Gastrocnemius medialis (tissue), 4 donors: ENCODE measurements at regions not wholly inside any gene's neighbourhood (a gene's known extent, or its start where the extent isn't known, plus 50 kb on each side); places are given as distances from the start of the nearest gene placed in this dataset.

Experiments used
- CTCF ChIP-seq, 5 experiments: fragments of 450-650 bp in 3 of 5; fragments of 200-600 bp in 2 of 5; sonication (generic) in 2 of 5; IDR thresholded peaks in 4 of 5; conservative IDR thresholded peaks in 1 of 5; 1 replicate in 4 of 5; 2 replicates in 1 of 5; pipeline ENCODE4 v1.5.1; 2016 to 2019; ENCODE audit warnings: antibody characterized with exemption in 5 of 5, mild to moderate bottlenecking in 3 of 5, moderate library complexity in 3 of 5
- POLR2A ChIP-seq, 2 donors: fragments of 450-650 bp; IDR thresholded peaks; one replicate each; pipeline ENCODE4 v1.6.1; 2017; ENCODE audit warnings: antibody characterized with exemption in 2 of 2, mild to moderate bottlenecking in 2 of 2, moderate library complexity in 2 of 2

GRCh38 chr6:48774276-48774675, 663.3 kb upstream of the PTCHD4 start:
- TF ChIP-seq CTCF (IDR thresholded peaks at IDR 0.05 in 4 of 5, conservative IDR thresholded peaks at IDR 0.05 in 1 of 5) (no peak), POLR2A (IDR thresholded peaks at IDR 0.05) (no peak)
